Small intestine (tissue), 7 donors: ENCODE measurements at regions not wholly inside any gene's neighbourhood (a gene's known extent, or its start where the extent isn't known, plus 50 kb on each side); places are given as distances from the start of the nearest gene placed in this dataset.

ENCODE experiments used
- DNase-seq, 2 donors: peaks; one replicate each; pipeline versions ENCODE4 v3.0.0 to v3.0.0-alpha.2; 2013
- FAIRE-seq: peaks from 2 replicates; lab custom pipeline; 2012; peaks lifted over from hg19 to GRCh38; lab: Jason Lieb, UNC
- H3K27ac ChIP-seq, 3 donors: one replicate each; pipeline ENCODE4 v1.5.1; 2013; ENCODE audit warnings: low read length in 2 of 3, mild to moderate bottlenecking in 2 of 3, control low read depth in 1 of 3, inconsistent platforms in 1 of 3, low read depth in 1 of 3, moderate library complexity in 1 of 3
- H3K27me3 ChIP-seq, 3 donors: one replicate each; pipeline ENCODE4 v1.6.1; 2013; ENCODE audit warnings: low read length in 3 of 3, inconsistent platforms in 1 of 3; ENCODE audit not compliant: control insufficient read depth in 3 of 3, insufficient read depth in 3 of 3
- H3K36me3 ChIP-seq, 3 donors: one replicate each; pipeline ENCODE4 v1.6.1; 2013; ENCODE audit warnings: low read length in 3 of 3, inconsistent platforms in 1 of 3, low read depth in 1 of 3, mild to moderate bottlenecking in 1 of 3, moderate library complexity in 1 of 3; ENCODE audit not compliant: control insufficient read depth in 3 of 3, insufficient read depth in 2 of 3
- H3K4me1 ChIP-seq, 3 donors: one replicate each; pipeline ENCODE4 v1.6.1; 2013; ENCODE audit warnings: low read length in 2 of 3, inconsistent platforms in 1 of 3, low read depth in 1 of 3, mild to moderate bottlenecking in 1 of 3, moderate library complexity in 1 of 3; ENCODE audit not compliant: control insufficient read depth in 3 of 3, insufficient read depth in 2 of 3
- H3K4me3 ChIP-seq, 3 donors: one replicate each; pipeline ENCODE4 v1.5.1; 2013; ENCODE audit warnings: low read length in 3 of 3, control low read depth in 1 of 3, inconsistent platforms in 1 of 3, low read depth in 1 of 3, mild to moderate bottlenecking in 1 of 3, moderate library complexity in 1 of 3
- H3K9me3 ChIP-seq, 2 donors: one replicate each; pipeline ENCODE4 v1.6.1; 2013; ENCODE audit warnings: low read depth in 1 of 2, low read length in 1 of 2; ENCODE audit not compliant: control insufficient read depth in 2 of 2, insufficient read depth in 1 of 2
- WGBS, 3 donors: extraction: QIAGEN DNeasy Blood & Tissue Kit; methylation state at CpG; one replicate each; pipeline ENCODE4 v1.1.7; 2013; 5-methylcytosine and 5-hydroxymethylcytosine counted together
- donor health status: healthy with polysubstance abuse.
- donor health status: control.
- donor health status: control.
- donor health status: Bipolar disorder and iron deficiency.
- donor health status: healthy.

GRCh38 chr13:99717959-99718674 lies 216.8 kb downstream of the TM9SF2 start:
- Histone ChIP-seq H3K4me1 (peaks cover 0 to 2% (median 0%) of the 10 kb centered on the region in 3 donors), H3K36me3 (no peaks in the 10 kb centered on the region), H3K9me3 (no peaks in the 10 kb centered on the region), H3K4me3 (no peak overlapping the region), H3K27me3 (no peaks in the 10 kb centered on the region), H3K27ac (no peak overlapping the region)
- DNase-seq (no peak), FAIRE-seq (no peak)
- 79 to 87% (median 82%) methylated on average over 2 of the region's 2 CpGs for WGBS, 3 donors

DNA sequence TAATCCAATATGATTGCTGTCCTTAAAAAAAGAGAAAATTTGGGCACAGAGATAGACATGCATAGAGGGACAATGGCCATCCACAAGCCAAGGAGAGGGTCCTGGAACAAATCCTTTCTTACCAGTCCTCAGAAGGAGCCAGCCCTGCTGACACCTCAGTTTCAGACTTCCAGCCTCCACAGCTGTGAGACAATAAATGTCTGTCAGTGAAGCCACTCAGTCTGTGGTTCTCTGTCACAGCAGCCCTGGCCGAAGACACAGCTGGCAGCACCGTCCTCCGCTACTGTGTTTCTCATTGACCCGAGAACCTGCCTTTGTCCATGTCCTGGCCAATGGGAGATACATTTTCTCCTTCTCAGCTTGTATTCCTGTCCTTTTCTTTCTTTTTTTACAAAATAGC lies 207.9 kb downstream of the TM9SF2 start:
- Histone ChIP-seq H3K27me3 (no peaks in the 10 kb centered on the region), H3K4me1 (no peaks in the 10 kb centered on the region), H3K27ac (no peak overlapping the region), H3K4me3 (no peak overlapping the region), H3K9me3 (no peaks in the 10 kb centered on the region), H3K36me3 (no peaks in the 10 kb centered on the region)
- no peak for DNase-seq
- 83 to 95% (median 87%) methylated on average over 4 of the region's 4 CpGs for WGBS, 3 donors
- FAIRE-seq: no peak

GRCh38 chr13:99704390-99704789 lies 203.1 kb downstream of the TM9SF2 start:
- Histone ChIP-seq H3K27me3 (no peaks in the 10 kb centered on the region), H3K4me1 (no peaks in the 10 kb centered on the region), H3K9me3 (no peaks in the 10 kb centered on the region), H3K4me3 (no peak overlapping the region), H3K36me3 (peaks cover 0 to 6% (median 0%) of the 10 kb centered on the region in 3 donors), H3K27ac (no peak overlapping the region)
- DNase-seq: peak in 1 of 2 donors; percentile 59
- no peak for FAIRE-seq
- WGBS, 3 donors: 12 to 61% (median 33%) methylated on average over 4 of the region's 4 CpGs

DNA sequence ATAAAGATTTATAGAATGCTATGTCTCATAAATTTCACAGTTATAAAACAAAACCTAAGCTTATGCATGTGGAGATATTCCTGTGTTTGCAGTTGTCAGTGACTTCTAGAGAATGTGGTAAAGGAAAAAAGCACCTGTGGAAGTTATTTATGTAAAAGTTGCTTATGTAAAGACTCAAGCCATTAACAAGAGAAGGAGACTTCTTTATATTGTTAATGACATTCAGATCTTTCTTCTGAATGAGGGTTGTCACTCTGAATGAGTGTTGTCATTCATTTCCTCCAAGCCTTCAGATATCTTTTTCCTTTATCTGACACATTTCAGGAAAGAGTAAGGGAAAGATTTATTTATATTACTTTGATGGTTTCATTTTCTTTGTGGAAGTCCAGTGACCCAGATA lies 202.6 kb downstream of the TM9SF2 start:
- FAIRE-seq: no peak
- H3K4me3 ChIP-seq: no peak overlapping the region
- peaks cover 0 to 6% (median 0%) of the 10 kb centered on the region in 3 donors for H3K36me3 ChIP-seq
- no peaks in the 10 kb centered on the region for H3K4me1 ChIP-seq
- DNase-seq: no peak
- no peak overlapping the region for H3K27ac ChIP-seq
- no peaks in the 10 kb centered on the region for H3K9me3 ChIP-seq
- no peaks in the 10 kb centered on the region for H3K27me3 ChIP-seq

DNA sequence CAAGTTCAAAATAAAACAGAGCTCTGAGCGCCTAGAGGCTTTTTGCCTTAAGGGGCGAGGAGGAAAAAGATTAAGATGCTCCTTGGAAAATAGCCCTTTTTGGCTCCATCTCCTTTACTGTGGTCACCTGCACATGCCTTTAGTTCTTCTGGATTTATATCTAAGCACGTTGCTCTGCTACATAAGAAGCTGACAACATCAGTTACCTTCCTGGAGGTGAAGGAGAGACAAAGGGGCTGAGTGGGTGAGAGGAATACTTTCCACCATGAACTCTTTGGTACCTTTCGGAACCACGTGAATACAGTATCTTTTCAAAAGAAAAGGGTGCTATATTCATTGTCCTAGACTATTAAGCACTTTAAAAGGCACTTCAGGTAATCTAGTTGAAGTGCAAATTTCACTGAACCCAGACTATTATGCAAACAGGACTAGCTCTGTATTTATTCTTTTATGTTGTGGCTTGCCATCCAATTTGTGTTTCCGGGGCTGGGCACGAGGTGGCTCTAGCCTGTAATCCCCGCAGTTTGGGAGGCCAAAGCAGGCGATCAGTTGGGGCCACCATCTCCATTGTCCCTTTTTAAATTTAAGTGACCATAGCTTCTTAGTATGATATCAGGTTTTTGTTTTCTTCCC lies 201.5 kb downstream of the TM9SF2 start:
- H3K4me1 ChIP-seq: no peaks in the 10 kb centered on the region
- H3K9me3 ChIP-seq: no peaks in the 10 kb centered on the region
- no peaks in the 10 kb centered on the region for H3K27me3 ChIP-seq
- H3K27ac ChIP-seq: no peak overlapping the region
- no peak for DNase-seq
- 78 to 80% (median 80%) methylated on average over 9 of the region's 9 CpGs for WGBS, 3 donors
- FAIRE-seq: no peak
- H3K4me3 ChIP-seq: no peak overlapping the region
- H3K36me3 ChIP-seq: peaks cover 0 to 6% (median 0%) of the 10 kb centered on the region in 3 donors

- Histone ChIP-seq H3K36me3 (peaks cover 0 to 6% (median 0%) of the 10 kb centered on the region in 3 donors), H3K27me3 (no peaks in the 10 kb centered on the region), H3K9me3 (no peaks in the 10 kb centered on the region), H3K27ac (no peak overlapping the region), H3K4me3 (no peak overlapping the region), H3K4me1 (no peaks in the 10 kb centered on the region)
- no peak for FAIRE-seq
- WGBS, 3 donors: 88 to 93% (median 91%) methylated on average over 7 of the region's 7 CpGs
- no peak for DNase-seq
Observed at GRCh38 chr13:99700468-99700867, 199.2 kb downstream of the TM9SF2 start.

DNA sequence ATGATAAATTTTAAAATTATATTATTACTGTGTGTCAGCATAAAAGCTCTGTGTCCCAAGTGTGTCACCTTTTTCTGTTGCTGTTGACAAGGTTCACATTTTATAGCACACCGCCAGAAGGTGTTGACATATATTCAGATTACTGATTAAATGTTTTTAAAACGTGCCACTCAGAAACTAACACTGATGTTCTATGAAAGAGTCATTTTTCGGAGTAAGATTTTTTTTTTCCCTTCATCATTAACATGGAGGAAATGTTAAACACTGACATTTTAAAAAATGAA lies 197.5 kb downstream of the TM9SF2 start:
- DNase-seq: no peak
- no peaks in the 10 kb centered on the region for H3K27me3 ChIP-seq
- H3K27ac ChIP-seq: no peak overlapping the region
- no peak overlapping the region for H3K4me3 ChIP-seq
- 30 to 64% (median 44%) methylated on average over 3 of the region's 3 CpGs for WGBS, 3 donors
- no peaks in the 10 kb centered on the region for H3K9me3 ChIP-seq
- H3K36me3 ChIP-seq: peaks cover 0 to 6% (median 0%) of the 10 kb centered on the region in 3 donors
- no peaks in the 10 kb centered on the region for H3K4me1 ChIP-seq
- FAIRE-seq: no peak

DNA sequence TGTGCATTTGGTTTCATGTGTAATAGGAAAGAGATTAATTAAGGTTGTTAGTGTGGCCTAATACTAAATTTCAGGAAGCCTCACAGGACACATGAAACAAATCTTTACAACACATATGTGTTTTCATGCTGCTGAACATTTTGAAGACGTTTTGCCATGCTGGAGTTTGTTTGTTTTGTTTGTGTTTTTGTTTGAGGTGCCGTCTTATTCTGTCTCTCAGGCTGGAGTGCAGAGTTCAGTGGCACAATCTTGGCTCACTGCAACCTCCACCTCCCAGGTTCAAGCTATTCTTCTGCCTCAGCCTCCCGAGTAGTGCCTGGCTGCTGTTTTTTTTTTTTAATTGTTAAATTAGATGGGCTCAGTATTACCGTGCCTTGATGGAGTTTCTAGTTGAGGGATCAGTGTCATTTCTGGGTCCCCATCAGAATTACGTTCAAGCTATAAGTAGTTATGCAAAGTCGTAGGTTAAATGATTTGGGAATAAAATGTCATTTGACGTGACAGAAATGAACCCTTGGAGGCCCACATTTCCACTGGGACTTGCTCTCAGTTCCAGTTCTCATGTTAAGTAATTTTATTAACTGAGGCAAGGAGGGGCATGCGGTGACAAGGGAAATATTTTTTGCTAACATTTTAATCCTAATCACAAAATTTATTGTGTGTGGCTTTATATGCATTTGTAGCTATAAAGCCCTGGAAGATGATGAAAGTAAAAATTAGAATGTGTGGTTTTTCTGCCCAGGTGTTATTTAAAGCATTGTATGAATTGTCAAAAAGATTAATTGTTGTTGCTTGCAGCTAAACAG lies 196.9 kb downstream of the TM9SF2 start:
- no peak for FAIRE-seq
- Histone ChIP-seq H3K36me3 (peaks cover 0 to 6% (median 0%) of the 10 kb centered on the region in 3 donors), H3K27me3 (no peaks in the 10 kb centered on the region), H3K27ac (no peak overlapping the region), H3K4me3 (no peak overlapping the region), H3K4me1 (no peaks in the 10 kb centered on the region), H3K9me3 (no peaks in the 10 kb centered on the region)
- WGBS, 3 donors: 37 to 51% (median 41%) methylated on average over 8 of the region's 8 CpGs
- DNase-seq: peak in 1 of 2 donors; percentile 30
